HEK293 (cell line): ENCODE measurements at regions not wholly inside any gene's neighbourhood (a gene's known extent, or its start where the extent isn't known, plus 50 kb on each side); places are given as distances from the start of the nearest gene placed in this dataset.

Experiments
- ATF2 ChIP-seq: fragments of 450-650 bp; formaldehyde crosslinking; IDR thresholded peaks from 2 replicates; pipeline ENCODE4 v1.5.1; 2016; ENCODE audit warnings: missing biosample characterization, missing genetic modification characterization, low read depth
- CTCF ChIP-seq: fragments of 450-650 bp; formaldehyde crosslinking; IDR thresholded peaks from 2 replicates; pipeline ENCODE4 v1.5.1; 2016; ENCODE audit warnings: missing biosample characterization, missing genetic modification characterization
- PBX3 ChIP-seq: sonication (generic); formaldehyde crosslinking; IDR thresholded peaks from 2 replicates; pipeline ENCODE4 v1.8.1; 2022; ENCODE audit warnings: mild to moderate bottlenecking, moderate library complexity, missing genetic modification reagents
- ZFP41 ChIP-seq: fragments of 450-650 bp; formaldehyde crosslinking; IDR thresholded peaks from 2 replicates; pipeline ENCODE4 v1.5.1; 2016; ENCODE audit warnings: missing biosample characterization, missing genetic modification characterization, borderline replicate concordance
- ZNF174 ChIP-seq: fragments of 450-650 bp; formaldehyde crosslinking; IDR thresholded peaks from 2 replicates; pipeline ENCODE4 v1.5.0; 2017; ENCODE audit warnings: missing biosample characterization, mild to moderate bottlenecking, missing genetic modification characterization
- ZNF664 ChIP-seq: fragments of 450-650 bp; formaldehyde crosslinking; IDR thresholded peaks from 2 replicates; pipeline ENCODE4 v1.5.1; 2016; ENCODE audit warnings: missing biosample characterization, missing genetic modification characterization

GRCh38 chr10:105540381-105540780 lies 899.3 kb downstream of the SORCS3 start:
- TF ChIP-seq CTCF (tag by site-specific recombination) (no peak), PBX3 (CRISPR knock-in tag) (no peak), ATF2 (tag by site-specific recombination) (no peak), ZNF174 (tag by site-specific recombination) (no peak), ZNF664 (no peak), ZFP41 (tag by site-specific recombination) (no peak)
